ENCODE measurements at regions not wholly inside any gene's neighbourhood (a gene's known extent, or its start where the extent isn't known, plus 50 kb on each side); places are given as distances from the start of the nearest gene placed in this dataset.

- Mint-ChIP-seq H3K27me3 (ENCODE audit: low read depth in 3 of 3) (peaks cover 0 to 6% (median 0%) of the 10 kb centered on the region in 3 donors), H3K4me3 (no peak overlapping the region), H3K27ac (no peak overlapping the region), H3K4me1 (no peaks in the 10 kb centered on the region), H3K36me3 (no peaks in the 10 kb centered on the region), H3K9me3 (peaks cover 0 to 15% (median 2%) of the 10 kb centered on the region in 7 donors)
- H3K4me3 ChIP-seq (replicated peaks in 1 of 3; ENCODE audit: low read depth in 2 of 3, low read length in 3 of 3) = no peak overlapping the region
- no peaks in the 10 kb centered on the region for H3K27me3 ChIP-seq (ENCODE audit: control insufficient read depth in 2 of 2, insufficient read depth in 2 of 2, low read length in 2 of 2)
- H3K4me1 ChIP-seq (ENCODE audit: control insufficient read depth in 1 of 2, insufficient read depth in 2 of 2, low read length in 2 of 2) = no peaks in the 10 kb centered on the region
- H4K20me1 ChIP-seq (ENCODE audit: insufficient read depth, low read length) = no peaks in the 10 kb centered on the region
- H3K27ac ChIP-seq (ENCODE audit: low read depth in 1 of 2, low read length in 2 of 2) = no peak overlapping the region
- WGBS (ENCODE audit: insufficient coverage) = 95% methylated on average over 2 of the region's 4 CpGs
- H3K9me3 ChIP-seq (replicated peaks in 1 of 2; ENCODE audit: control insufficient read depth in 1 of 2, insufficient read depth in 1 of 2, low read length in 2 of 2) = peaks cover 0 to 11% of the 10 kb centered on the region in 2 donors
- no peaks in the 10 kb centered on the region for H3K36me3 ChIP-seq (replicated peaks in 1 of 2; ENCODE audit: control insufficient read depth in 1 of 2, insufficient read depth in 2 of 2, low read length in 2 of 2)
- no peak for TF ChIP-seq CTCF (IDR thresholded peaks at IDR 0.05)
- intact Hi-C loops (cut with micrococcal nuclease) = no loop called here
- H3K4me2 ChIP-seq (replicated peaks; ENCODE audit: extremely low read depth, low read length, poor library complexity, severe bottlenecking) = no peak overlapping the region
- H2AFZ ChIP-seq (ENCODE audit: insufficient read depth, low read depth, low read length, poor library complexity, severe bottlenecking) = no peak overlapping the region
- no peaks in the 10 kb centered on the region for H3K79me2 ChIP-seq (ENCODE audit: insufficient read depth, low read length)
- DNase-seq = no peak
- no peak overlapping the region for H3K9ac ChIP-seq (ENCODE audit: insufficient read depth, low read length, poor library complexity, severe bottlenecking)
Observed at GRCh38 chr4:131302108-131302507, 1847.0 kb upstream of the PCDH10 start.

GRCh38 chr4:131304686-131305085, 1844.4 kb upstream of the PCDH10 start:
- intact Hi-C loops (cut with micrococcal nuclease) = no loop called here
- H3K27ac Mint-ChIP-seq = no peak overlapping the region

More at GRCh38 chr4:131304686-131305085, 1844.4 kb upstream of the PCDH10 start:
- H3K9me3 Mint-ChIP-seq = peaks cover 0 to 15% (median 2%) of the 10 kb centered on the region in 7 donors
- WGBS (ENCODE audit: insufficient coverage) = no CpG with 5 or more reads among the region's 2 CpGs
- Histone ChIP-seq H3K27ac (ENCODE audit: low read depth in 1 of 2, low read length in 2 of 2) (no peak overlapping the region), H3K27me3 (ENCODE audit: control insufficient read depth in 2 of 2, insufficient read depth in 2 of 2, low read length in 2 of 2) (no peaks in the 10 kb centered on the region), H3K4me3 (replicated peaks in 1 of 3; ENCODE audit: low read depth in 2 of 3, low read length in 3 of 3) (no peak overlapping the region), H4K20me1 (ENCODE audit: insufficient read depth, low read length) (no peaks in the 10 kb centered on the region), H3K9ac (ENCODE audit: insufficient read depth, low read length, poor library complexity, severe bottlenecking) (no peak overlapping the region), H3K36me3 (replicated peaks in 1 of 2; ENCODE audit: control insufficient read depth in 1 of 2, insufficient read depth in 2 of 2, low read length in 2 of 2) (no peaks in the 10 kb centered on the region), H3K4me2 (replicated peaks; ENCODE audit: extremely low read depth, low read length, poor library complexity, severe bottlenecking) (no peak overlapping the region), H3K79me2 (ENCODE audit: insufficient read depth, low read length) (no peaks in the 10 kb centered on the region), H2AFZ (ENCODE audit: insufficient read depth, low read depth, low read length, poor library complexity, severe bottlenecking) (no peak overlapping the region), H3K9me3 (replicated peaks in 1 of 2; ENCODE audit: control insufficient read depth in 1 of 2, insufficient read depth in 1 of 2, low read length in 2 of 2) (peaks cover 0 to 11% of the 10 kb centered on the region in 2 donors), H3K4me1 (ENCODE audit: control insufficient read depth in 1 of 2, insufficient read depth in 2 of 2, low read length in 2 of 2) (no peaks in the 10 kb centered on the region)
- no peak overlapping the region for H3K4me3 Mint-ChIP-seq
- DNase-seq = no peak
- no peaks in the 10 kb centered on the region for H3K36me3 Mint-ChIP-seq
- TF ChIP-seq CTCF (IDR thresholded peaks at IDR 0.05) = no peak
- no peaks in the 10 kb centered on the region for H3K4me1 Mint-ChIP-seq
- H3K27me3 Mint-ChIP-seq (ENCODE audit: low read depth in 3 of 3) = peaks cover 0 to 5% (median 0%) of the 10 kb centered on the region in 3 donors
